Dedifferentiated amniotic fluid mesenchymal stem cell (primary cell): ENCODE measurements at regions not wholly inside any gene's neighbourhood (a gene's known extent, or its start where the extent isn't known, plus 50 kb on each side); places are given as distances from the start of the nearest gene placed in this dataset.
"Not testable (repeated sequence)": the region's sequence is repeated elsewhere in the genome, so short reads cannot be mapped to it uniquely, and the experiment has no call there.

Source experiments
- DNase-seq: peaks from one replicate; pipeline ENCODE4 v3.0.0-alpha.2; 2016; ENCODE audit errors: extremely low spot score

- no peak for DNase-seq
These were observed 113.0 kb upstream of the CST7 start for GRCh38 chr20:24836041-24836533.

- DNase-seq: no peak
These were observed 112.3 kb upstream of the CST7 start for GRCh38 chr20:24836661-24837299.

GRCh38 chr20:24837781-24838450 lies 111.2 kb upstream of the CST7 start:
- no peak for DNase-seq

GRCh38 chr20:24838546-24839535 lies 110.2 kb upstream of the CST7 start:
- DNase-seq: peak; percentile 22

GRCh38 chr20:24840121-24840713 lies 108.9 kb upstream of the CST7 start:
- DNase-seq: no peak

- DNase-seq: no peak
These were observed 106.7 kb upstream of the CST7 start for GRCh38 chr20:24842274-24842917.

- no peak for DNase-seq
These were observed 106.0 kb upstream of the CST7 start for GRCh38 chr20:24842918-24843715.

GRCh38 chr20:24850176-24850575 lies 98.9 kb upstream of the CST7 start:
- DNase-seq: no peak

- no peak for DNase-seq
These were observed 97.6 kb upstream of the CST7 start for GRCh38 chr20:24851346-24852019.

- DNase-seq: no peak
These were observed 95.2 kb upstream of the CST7 start for GRCh38 chr20:24853916-24854315.

GRCh38 chr20:24855848-24856247 lies 93.2 kb upstream of the CST7 start:
- DNase-seq: no peak

- not testable (repeated sequence) for DNase-seq
These were observed 90.6 kb upstream of the CST7 start for GRCh38 chr20:24858500-24858899.

GRCh38 chr20:24859539-24859938 lies 89.5 kb upstream of the CST7 start:
- DNase-seq: no peak

- no peak for DNase-seq
These were observed 86.9 kb upstream of the CST7 start for GRCh38 chr20:24862186-24862585.

GRCh38 chr20:24862606-24863005 lies 86.5 kb upstream of the CST7 start:
- DNase-seq: no peak

GRCh38 chr20:24863356-24863755 lies 85.7 kb upstream of the CST7 start:
- peak; percentile 93 for DNase-seq

GRCh38 chr20:24866008-24866407 lies 83.1 kb upstream of the CST7 start:
- no peak for DNase-seq

- no peak for DNase-seq
These were observed 82.3 kb upstream of the CST7 start for GRCh38 chr20:24866742-24867141.

- DNase-seq: no peak
These were observed 81.5 kb upstream of the CST7 start for GRCh38 chr20:24867556-24867955.

GRCh38 chr20:24868396-24868927 lies 80.6 kb upstream of the CST7 start:
- no peak for DNase-seq
